Erythroblast (primary cell): ENCODE measurements at regions not wholly inside any gene's neighbourhood (a gene's known extent, or its start where the extent isn't known, plus 50 kb on each side); places are given as distances from the start of the nearest gene placed in this dataset.

ENCODE experiments used
- DNase-seq, 2 experiments: peaks; one replicate each; lab custom pipeline; 2025; lab: John Stamatoyannopoulos, UW
- GATA1 ChIP-seq: IDR thresholded peaks from 2 replicates; pipeline ENCODE4 v1.6.1; 2011; ENCODE audit warnings: low read depth, mild to moderate bottlenecking, control low read depth, low read length, moderate library complexity
- POLR2A ChIP-seq: IDR thresholded peaks from 2 replicates; pipeline ENCODE4 v1.6.1; 2011; ENCODE audit warnings: mild to moderate bottlenecking, low read length

DNA sequence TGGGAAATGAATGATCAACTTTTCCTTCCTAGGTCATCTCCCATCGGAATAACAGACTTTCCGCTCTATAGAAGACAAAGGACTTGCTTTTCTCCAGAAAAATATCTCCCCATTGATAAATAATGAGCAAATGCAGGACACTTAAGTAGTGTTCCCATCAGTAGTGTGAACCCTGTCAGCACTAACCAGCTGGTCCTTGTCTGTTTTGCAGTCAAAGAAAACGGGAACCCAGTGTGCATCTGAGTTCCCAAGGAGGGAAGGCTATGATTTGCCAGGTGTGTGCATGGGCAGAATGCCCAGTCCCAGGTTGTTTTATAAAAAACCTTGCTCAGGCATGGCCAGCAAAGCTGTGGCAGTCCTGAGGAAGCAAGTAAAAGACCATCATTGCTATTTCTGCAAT, 256.5 kb upstream of the HMGA2 start:
- DNase-seq: no peak
- TF ChIP-seq POLR2A (no peak), GATA1 (no peak)

DNA sequence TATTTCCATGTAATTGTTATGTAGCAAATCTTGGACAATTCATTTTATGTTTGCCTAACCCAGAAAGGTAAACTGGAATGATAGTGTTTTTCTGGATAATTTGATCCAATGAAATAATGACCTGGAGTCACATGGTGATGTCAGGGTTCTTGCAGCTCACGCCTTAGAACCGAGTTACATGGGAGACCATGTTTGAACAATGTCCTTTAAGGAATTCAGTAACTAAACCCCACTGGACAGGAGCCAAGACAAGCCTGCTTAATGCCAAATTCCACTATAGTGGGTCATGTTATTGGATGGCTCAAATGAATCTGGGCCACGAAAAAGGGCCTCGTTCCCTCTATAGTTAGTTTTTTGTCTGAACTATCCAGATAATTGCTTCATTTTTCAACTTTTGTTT, 255.8 kb upstream of the HMGA2 start:
- DNase-seq: no peak
- TF ChIP-seq POLR2A (no peak), GATA1 (no peak)

DNA sequence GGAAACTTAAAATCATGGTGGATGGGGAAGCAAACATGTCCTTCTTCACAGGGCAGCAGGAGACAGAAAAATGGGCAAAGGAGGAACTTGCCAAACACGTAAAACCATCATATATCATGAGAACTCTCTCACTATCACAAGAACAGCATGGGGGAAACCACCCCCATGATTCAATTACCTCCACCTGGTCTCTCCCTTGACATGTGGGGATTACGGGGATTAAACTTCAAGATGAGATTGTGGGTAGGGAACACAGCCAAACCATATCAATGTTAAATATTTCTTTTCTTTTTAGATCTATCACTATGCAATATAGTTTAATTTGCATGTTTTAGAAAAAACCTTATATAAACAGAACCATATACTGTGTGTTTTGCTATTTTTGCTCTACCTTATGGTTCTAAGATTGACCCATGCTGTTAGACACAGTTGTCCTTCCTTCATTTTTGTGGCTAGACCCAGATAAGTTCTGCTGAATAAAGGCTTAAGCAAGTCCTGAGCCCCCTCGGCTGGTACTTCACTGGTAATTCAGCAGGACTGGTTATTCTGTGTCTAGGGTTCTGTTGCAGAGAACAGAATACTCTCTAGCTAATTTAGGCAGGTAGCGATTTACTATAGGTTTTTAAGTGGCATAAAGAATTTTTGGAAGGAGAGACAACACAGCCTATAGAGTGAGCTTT, 253.7 kb upstream of the HMGA2 start:
- TF ChIP-seq POLR2A: no peak
- TF ChIP-seq GATA1: no peak
- DNase-seq: no peak

DNA sequence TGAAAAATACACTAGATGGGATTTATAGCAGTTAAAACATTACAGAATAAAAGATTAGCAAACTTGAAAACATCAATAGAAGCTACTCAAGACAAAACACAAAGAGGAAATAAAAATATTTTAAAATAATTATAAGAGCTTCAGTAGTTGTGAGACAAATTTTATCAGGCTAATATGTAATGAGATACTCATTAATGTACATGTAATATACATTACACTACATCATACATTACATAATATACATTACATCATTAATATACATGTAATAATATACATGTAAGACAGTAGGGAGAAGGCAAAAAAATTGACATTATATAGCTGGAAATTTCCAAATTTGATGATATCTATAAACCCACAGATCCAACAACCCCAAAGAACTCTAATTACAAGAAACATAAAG, 249.4 kb upstream of the HMGA2 start:
- TF ChIP-seq POLR2A (no peak), GATA1 (no peak)
- no peak for DNase-seq

DNA sequence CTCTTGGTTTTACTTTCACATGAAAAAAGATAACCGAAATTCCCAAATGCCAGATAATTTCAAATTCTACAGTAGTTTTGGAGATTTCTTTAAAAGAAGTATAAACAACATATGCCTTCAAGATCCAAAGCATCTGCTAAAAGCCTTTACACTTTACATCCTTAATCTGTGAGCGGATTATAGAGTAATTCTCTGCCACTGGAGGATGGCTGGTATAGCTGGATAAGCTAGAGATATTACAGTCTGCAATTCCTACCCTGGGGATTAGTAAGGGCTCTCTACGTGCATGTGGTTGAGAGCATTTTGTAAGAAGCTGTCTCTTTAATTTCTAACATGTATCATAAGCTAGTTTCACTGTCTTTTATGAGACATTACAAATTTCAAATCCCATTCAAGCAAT, 240.3 kb upstream of the HMGA2 start:
- TF ChIP-seq GATA1: no peak
- TF ChIP-seq POLR2A: no peak
- no peak for DNase-seq

DNA sequence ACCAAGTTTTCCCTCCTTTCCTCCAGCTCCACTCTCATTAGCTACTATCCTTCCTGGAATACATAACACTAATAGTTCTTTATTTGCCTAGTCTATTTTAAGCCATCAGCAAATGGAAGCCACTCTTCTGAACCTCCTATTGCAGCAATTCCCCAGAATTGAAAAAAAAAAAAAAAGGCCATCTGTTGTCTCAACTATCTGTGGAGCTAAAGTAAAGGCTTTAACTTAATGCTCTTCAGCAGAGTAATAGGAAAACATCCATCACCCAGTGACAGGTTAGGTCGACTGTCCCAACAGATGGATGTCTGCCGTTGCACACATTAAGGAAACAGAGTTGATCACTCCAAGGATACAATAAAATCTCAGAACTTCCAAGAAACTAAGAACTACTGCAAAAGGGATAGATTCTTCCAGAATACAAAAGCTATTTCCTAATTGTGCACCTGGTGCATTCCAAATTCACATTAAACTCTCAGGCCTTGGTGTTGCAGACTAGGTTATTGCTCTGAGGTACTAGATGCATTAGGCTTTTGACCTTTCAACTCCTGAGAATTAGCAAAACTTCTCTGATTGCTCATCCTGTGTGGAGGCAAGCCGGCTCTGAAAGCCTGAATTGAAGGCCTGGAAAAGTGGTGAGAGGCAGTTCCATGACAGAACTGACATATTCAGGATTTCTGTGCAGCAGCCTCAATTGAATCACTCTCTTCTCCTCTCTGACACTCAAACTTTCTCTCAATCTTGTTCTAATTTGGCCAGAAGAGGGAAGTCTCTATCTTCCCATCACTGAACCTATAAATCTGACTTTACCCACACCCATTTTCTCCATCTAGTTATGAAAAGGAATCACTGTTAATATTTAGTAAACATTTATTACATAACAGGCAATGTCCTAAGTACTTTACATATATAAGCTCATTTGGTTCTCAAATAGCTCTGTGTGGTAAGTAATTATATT, 238.4 kb upstream of the HMGA2 start:
- TF ChIP-seq POLR2A (no peak), GATA1 (no peak)
- DNase-seq: no peak

DNA sequence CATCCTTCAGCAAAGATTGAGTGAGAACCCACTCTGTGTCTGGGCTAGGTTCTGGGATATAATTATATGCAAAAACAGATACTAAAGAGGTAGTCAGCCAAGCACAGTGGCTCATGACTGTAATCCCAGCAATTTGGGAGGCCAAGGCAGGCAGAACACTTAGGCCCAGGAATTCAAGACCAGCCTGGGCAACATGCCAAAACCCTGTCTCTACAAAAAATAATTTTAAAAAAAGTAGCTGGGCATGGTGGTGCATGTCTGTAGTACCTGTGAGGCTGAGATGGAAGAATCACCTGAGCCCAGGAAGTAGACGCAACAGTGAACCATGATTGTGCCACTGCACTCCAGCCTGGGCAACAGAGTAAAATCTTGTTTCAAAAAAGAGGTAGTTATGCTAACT, 237.5 kb upstream of the HMGA2 start:
- TF ChIP-seq POLR2A (no peak), GATA1 (no peak)
- DNase-seq: no peak

DNA sequence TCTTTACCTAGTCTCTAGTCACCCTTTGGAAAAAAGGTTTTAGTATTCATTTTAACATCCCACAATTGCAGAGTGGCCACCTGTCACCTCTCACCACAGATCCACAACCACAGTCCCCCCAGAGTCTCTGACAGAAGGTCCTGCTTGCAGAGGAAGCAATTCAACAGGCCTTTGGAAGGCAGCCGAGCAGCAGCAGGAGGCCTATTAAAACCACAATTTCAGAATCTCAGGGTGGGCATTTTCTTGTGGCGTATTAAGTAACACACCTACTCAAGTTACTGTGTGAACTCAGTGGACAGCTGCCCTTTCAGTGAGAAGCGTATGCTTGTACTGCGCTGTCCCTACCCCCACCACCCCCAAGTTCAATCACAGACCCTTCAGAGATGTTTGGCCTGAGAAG, 234.0 kb upstream of the HMGA2 start:
- TF ChIP-seq GATA1 (no peak), POLR2A (no peak)
- DNase-seq: no peak

DNA sequence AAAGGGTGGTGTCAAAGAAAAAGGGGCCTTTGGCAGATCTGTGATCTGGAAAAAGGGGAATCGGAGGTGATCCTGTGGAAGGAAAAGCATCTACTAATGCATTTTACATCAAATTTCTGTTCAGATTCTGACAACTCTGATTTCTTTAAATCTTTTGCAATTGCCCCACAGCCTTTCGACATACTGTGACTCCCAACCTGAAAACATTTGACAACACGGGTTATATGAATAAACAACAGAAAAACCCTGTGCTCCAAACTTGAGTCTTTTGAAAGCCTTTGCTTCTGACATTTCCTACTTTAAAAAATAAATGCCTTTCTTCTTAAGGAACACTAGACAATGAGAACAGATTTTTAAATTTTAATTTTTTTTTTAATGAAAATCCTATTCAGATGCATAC, 231.9 kb upstream of the HMGA2 start:
- TF ChIP-seq GATA1 (no peak), POLR2A (no peak)
- no peak for DNase-seq

DNA sequence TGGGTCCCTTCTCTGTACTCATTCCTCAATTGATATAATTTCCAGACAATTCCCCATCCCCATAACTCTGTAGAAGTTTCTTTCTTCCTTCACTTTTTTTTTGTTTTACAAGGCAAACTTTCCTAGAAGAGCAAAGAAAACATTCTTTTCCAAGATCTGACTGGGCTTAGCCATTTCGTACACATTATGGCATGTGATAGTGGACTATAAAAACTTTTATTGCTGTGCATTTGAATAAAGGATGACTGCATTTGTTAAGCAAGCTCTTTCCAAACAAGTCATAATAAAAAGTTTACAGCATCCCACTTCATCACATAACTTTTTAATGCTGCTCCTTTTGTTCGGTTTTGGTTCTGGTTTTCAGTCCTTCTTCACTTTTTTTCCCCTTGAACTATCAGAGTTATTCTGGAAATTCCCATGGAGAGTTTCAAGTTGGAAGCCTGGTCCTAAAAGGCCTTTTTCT, 231.0 kb upstream of the HMGA2 start:
- no peak for DNase-seq
- no peak for TF ChIP-seq POLR2A
- no peak for TF ChIP-seq GATA1

DNA sequence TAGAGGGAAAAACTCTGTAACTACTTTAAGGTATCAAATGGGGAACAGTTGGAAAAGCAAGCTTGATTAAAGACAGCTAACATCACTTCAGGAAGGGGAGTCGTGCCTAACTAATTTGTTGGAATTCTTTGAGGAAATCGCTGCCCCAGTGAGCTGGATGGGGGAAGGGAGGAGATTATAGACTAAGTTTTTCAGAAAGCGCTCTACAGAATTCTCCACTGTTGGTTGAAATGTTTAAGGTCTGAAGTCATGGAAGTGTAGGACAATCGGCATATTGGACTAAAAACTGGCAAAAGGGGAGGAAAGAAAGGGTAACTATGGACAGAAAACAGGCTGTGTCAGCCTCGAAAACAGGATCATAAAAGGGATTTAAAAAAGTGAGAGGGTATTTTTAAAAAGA, 229.9 kb upstream of the HMGA2 start:
- DNase-seq: no peak
- TF ChIP-seq GATA1: no peak
- TF ChIP-seq POLR2A: no peak

DNA sequence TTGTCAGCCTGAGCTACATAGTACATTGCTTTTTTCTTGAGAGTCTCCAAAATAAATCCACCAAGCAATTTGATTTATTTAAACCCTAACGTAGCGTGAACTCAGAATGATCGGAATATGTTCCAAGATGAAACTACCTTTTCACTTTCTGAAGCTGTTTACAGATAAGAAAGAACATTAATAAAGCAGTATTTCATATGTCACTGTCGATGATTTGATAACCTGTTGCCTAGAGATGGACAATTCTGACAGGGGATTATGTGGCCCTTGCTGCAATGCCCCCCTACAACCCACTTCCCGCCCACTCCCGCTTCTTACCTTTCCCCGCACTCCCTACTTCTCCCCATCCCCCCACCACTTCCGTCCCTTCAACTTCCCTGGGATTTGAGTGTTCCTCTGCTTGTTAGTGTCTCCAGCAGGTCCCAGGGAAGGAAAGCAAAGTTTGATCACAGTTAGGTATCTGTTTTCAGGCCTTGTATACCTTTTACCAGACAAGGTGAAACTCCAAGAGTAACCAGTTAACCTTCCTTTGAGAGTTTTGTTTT, 229.2 kb upstream of the HMGA2 start:
- TF ChIP-seq POLR2A: no peak
- no peak for TF ChIP-seq GATA1
- DNase-seq: no peak

DNA sequence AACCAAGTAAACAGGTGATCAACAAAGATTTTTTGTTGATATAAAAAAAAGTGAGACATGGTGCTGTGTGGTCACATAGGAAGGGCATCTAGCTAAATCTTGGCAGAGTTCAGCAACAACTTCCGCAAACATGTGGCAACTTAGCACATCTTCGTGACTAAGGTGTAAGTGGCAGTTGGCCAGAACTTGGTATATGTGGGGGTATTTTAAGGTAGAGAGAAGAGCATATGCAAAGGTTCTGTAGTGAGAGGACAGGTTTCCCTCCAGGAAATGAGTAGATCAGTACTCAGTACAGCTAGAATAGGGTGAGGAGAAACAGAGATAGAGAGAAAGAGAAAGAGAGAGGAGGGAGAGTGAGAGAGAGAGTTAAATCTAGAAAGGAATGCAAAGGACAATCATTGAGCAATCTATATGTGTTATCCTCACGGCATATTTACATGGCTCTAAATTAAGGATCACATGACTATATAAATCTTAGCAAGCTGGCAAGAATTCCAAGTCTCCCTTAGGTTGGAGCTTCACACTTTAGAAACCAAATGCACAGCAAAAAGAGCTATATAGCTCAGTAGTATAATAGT, 227.7 kb upstream of the HMGA2 start:
- no peak for DNase-seq
- TF ChIP-seq GATA1: no peak
- TF ChIP-seq POLR2A: no peak

DNA sequence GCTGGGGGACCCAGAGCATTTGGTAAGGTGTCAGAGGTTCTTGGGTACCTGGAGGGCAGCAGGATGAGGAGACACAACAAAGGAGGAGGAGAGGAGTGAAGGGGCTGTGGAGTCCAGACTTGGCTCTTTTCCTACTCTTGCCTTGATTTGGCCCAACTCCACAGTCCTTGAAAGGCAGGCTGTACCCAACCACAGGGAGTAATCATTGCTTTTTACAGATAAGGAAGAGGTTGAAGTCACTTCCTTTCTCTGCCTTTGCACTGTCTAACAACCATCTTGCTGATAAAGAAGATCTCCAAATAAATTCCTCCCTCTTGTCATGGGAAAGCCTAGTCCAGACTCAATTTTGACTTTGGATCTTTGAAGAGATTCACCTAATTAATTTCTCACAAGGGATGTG, 226.8 kb upstream of the HMGA2 start:
- no peak for DNase-seq
- TF ChIP-seq GATA1: no peak
- no peak for TF ChIP-seq POLR2A
